ENCODE measurements at regions not wholly inside any gene's neighbourhood (a gene's known extent, or its start where the extent isn't known, plus 50 kb on each side); places are given as distances from the start of the nearest gene placed in this dataset.

- DNase-seq (ENCODE audit: low spot score): no peak
- no peak overlapping the region for H2AFZ ChIP-seq
- H3K4me3 ChIP-seq: no peak overlapping the region
- no peak overlapping the region for H3K4me2 ChIP-seq
- H3K9me3 ChIP-seq (ENCODE audit: low read depth): no peaks in the 10 kb centered on the region
- no peaks in the 10 kb centered on the region for H3K79me2 ChIP-seq
- no peak overlapping the region for H3K27ac ChIP-seq
- no peaks in the 10 kb centered on the region for H4K20me1 ChIP-seq (ENCODE audit: insufficient read depth, poor library complexity, severe bottlenecking)
- peaks cover 7% of the 10 kb centered on the region for H3K4me1 ChIP-seq (ENCODE audit: insufficient read depth)
- WGBS (ENCODE audit: low lambda C conversion rate, missing lambda C conversion rate): 39% methylated on average over 1 of the region's 1 CpG
- no peaks in the 10 kb centered on the region for H3K9me2 ChIP-seq (replicated peaks; ENCODE audit: insufficient read depth)
- H3K36me3 ChIP-seq (replicated peaks; ENCODE audit: insufficient read depth, low read depth): no peaks in the 10 kb centered on the region
- TF ChIP-seq EZH2 (IDR thresholded peaks at IDR 0.05; ENCODE audit: borderline replicate concordance): no peak
- TF ChIP-seq, protein P1, sequence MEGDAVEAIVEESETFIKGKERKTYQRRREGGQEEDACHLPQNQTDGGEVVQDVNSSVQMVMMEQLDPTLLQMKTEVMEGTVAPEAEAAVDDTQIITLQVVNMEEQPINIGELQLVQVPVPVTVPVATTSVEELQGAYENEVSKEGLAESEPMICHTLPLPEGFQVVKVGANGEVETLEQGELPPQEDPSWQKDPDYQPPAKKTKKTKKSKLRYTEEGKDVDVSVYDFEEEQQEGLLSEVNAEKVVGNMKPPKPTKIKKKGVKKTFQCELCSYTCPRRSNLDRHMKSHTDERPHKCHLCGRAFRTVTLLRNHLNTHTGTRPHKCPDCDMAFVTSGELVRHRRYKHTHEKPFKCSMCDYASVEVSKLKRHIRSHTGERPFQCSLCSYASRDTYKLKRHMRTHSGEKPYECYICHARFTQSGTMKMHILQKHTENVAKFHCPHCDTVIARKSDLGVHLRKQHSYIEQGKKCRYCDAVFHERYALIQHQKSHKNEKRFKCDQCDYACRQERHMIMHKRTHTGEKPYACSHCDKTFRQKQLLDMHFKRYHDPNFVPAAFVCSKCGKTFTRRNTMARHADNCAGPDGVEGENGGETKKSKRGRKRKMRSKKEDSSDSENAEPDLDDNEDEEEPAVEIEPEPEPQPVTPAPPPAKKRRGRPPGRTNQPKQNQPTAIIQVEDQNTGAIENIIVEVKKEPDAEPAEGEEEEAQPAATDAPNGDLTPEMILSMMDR (IDR thresholded peaks at IDR 0.05; ENCODE audit: poor library complexity): no peak
- no peak for TF ChIP-seq EZH2phosphoT487 (IDR thresholded peaks at IDR 0.05; ENCODE audit: low read depth, severe bottlenecking, unreplicated experiment)
- no peaks in the 10 kb centered on the region for H3K27me3 ChIP-seq
Observed at GRCh38 chr4:100084892-100085291, 105.4 kb downstream of the DDIT4L start.

DNA sequence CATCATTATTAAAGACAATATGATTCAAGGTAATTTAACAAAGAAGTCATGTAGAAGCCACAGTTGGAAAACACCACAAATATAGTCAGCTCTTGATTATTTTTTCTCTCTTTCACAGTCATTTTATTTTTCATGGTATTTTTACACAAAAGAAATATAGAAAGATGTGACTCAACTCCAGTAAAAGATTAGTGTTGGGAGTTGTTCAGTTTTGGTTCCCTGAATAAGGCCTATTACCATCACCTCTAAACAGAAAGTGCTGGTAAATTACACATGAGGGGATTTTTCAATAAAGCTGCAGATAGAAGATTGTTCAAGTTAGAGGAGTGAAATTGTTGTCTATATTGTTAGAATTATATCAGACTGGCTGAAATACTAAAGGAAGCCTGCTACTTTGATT, 107.0 kb downstream of the DDIT4L start:
- no peak for DNase-seq (ENCODE audit: low spot score)
- no peaks in the 10 kb centered on the region for H3K36me3 ChIP-seq (replicated peaks; ENCODE audit: insufficient read depth, low read depth)
- H3K27me3 ChIP-seq: no peaks in the 10 kb centered on the region
- no peak overlapping the region for H3K4me2 ChIP-seq
- no peaks in the 10 kb centered on the region for H4K20me1 ChIP-seq (ENCODE audit: insufficient read depth, poor library complexity, severe bottlenecking)
- peaks cover 7% of the 10 kb centered on the region for H3K4me1 ChIP-seq (ENCODE audit: insufficient read depth)
- TF ChIP-seq EZH2 (IDR thresholded peaks at IDR 0.05; ENCODE audit: borderline replicate concordance): no peak
- no peak for TF ChIP-seq EZH2phosphoT487 (IDR thresholded peaks at IDR 0.05; ENCODE audit: low read depth, severe bottlenecking, unreplicated experiment)
- TF ChIP-seq, protein P1 (IDR thresholded peaks at IDR 0.05; ENCODE audit: poor library complexity): no peak
- H2AFZ ChIP-seq: no peak overlapping the region
- H3K79me2 ChIP-seq: no peaks in the 10 kb centered on the region
- H3K9me3 ChIP-seq (ENCODE audit: low read depth): no peaks in the 10 kb centered on the region
- H3K4me3 ChIP-seq: no peak overlapping the region
- H3K27ac ChIP-seq: no peak overlapping the region
- H3K9me2 ChIP-seq (replicated peaks; ENCODE audit: insufficient read depth): no peaks in the 10 kb centered on the region

DNA sequence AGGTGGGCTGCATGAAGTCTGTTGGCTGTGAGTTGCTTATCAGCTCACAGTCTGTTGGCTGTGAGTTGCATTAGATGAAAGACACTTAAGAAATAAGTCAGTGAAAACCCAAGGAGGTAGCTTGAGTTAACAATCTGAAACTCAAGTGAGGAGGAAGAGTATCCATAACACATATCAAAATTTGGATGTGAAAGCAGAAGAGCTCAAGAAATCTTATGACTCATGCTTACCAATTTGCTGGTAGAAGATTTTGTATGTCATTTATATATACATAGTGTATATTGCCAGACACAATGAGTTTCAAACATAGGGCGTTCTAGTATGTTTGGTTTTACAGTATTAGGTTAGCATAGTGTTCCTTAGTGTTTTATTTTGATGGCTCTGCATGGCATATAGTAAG, 107.4 kb downstream of the DDIT4L start:
- no peak overlapping the region for H3K27ac ChIP-seq

More for the DNA sequence above, 107.4 kb downstream of the DDIT4L start:
- H3K4me2 ChIP-seq: no peak overlapping the region
- H3K79me2 ChIP-seq: no peaks in the 10 kb centered on the region
- no peaks in the 10 kb centered on the region for H3K27me3 ChIP-seq
- no peak overlapping the region for H3K4me3 ChIP-seq
- H3K4me1 ChIP-seq (ENCODE audit: insufficient read depth): peaks cover 7% of the 10 kb centered on the region
- no peaks in the 10 kb centered on the region for H4K20me1 ChIP-seq (ENCODE audit: insufficient read depth, poor library complexity, severe bottlenecking)
- H3K9me3 ChIP-seq (ENCODE audit: low read depth): no peaks in the 10 kb centered on the region
- no peak overlapping the region for H2AFZ ChIP-seq
- H3K36me3 ChIP-seq (replicated peaks; ENCODE audit: insufficient read depth, low read depth): no peaks in the 10 kb centered on the region
- no peaks in the 10 kb centered on the region for H3K9me2 ChIP-seq (replicated peaks; ENCODE audit: insufficient read depth)
- no peak for DNase-seq (ENCODE audit: low spot score)
- WGBS (ENCODE audit: low lambda C conversion rate, missing lambda C conversion rate): 96% methylated on average over 1 of the region's 1 CpG
- TF ChIP-seq EZH2 (IDR thresholded peaks at IDR 0.05; ENCODE audit: borderline replicate concordance) (no peak), EZH2phosphoT487 (IDR thresholded peaks at IDR 0.05; ENCODE audit: low read depth, severe bottlenecking, unreplicated experiment) (no peak)
- TF ChIP-seq, protein P1 (IDR thresholded peaks at IDR 0.05; ENCODE audit: poor library complexity): no peak
